ENCODE measurements at regions not wholly inside any gene's neighbourhood (a gene's known extent, or its start where the extent isn't known, plus 50 kb on each side); places are given as distances from the start of the nearest gene placed in this dataset.

DNA sequence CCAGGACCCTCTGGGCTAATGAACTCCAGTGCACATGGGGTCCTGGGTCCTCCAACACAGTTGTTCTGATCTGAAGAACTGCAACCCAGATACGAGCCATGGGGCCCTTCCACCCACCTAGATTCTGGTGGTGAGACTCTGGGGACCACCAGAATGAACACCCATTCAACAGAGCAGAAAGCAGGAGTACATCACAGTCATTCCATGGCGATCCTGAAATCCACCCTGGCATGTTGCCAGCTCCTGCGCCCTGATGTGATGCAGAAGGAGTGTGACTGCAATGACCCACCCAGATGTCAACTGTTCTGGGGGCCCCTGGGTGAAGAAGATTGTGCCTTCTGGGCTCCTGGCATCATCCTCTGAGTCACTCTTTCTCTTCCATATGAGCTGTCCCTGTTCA lies 211.6 kb downstream of the KIF26A start:
- H3K36me3 ChIP-seq (ENCODE audit: control insufficient read depth in 4 of 4, insufficient read depth in 3 of 4, low read depth in 1 of 4, low read length in 3 of 4) = no peaks in the 10 kb centered on the region
- peaks cover 0 to 2% (median 0%) of the 10 kb centered on the region in 4 donors for H3K27me3 ChIP-seq (ENCODE audit: control insufficient read depth in 4 of 4, insufficient read depth in 4 of 4, low read length in 3 of 4)
- H3K9ac ChIP-seq (ENCODE audit: low read depth in 1 of 2, low read length in 2 of 2) = no peak overlapping the region
- H3K4me3 ChIP-seq (ENCODE audit: low read depth in 1 of 3, low read length in 3 of 3) = no peak overlapping the region
- H3K9me3 ChIP-seq (ENCODE audit: control insufficient read depth in 4 of 4, low read length in 3 of 4) = no peaks in the 10 kb centered on the region
- 89% methylated on average over 3 of the region's 3 CpGs for WGBS
- TF ChIP-seq, protein P1, sequence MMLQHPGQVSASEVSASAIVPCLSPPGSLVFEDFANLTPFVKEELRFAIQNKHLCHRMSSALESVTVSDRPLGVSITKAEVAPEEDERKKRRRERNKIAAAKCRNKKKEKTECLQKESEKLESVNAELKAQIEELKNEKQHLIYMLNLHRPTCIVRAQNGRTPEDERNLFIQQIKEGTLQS (IDR thresholded peaks at IDR 0.05) = no peak
- TF ChIP-seq EGR1 (IDR thresholded peaks at IDR 0.05; ENCODE audit: low read depth in 2 of 2) (no peak), TAF1 (conservative IDR thresholded peaks at IDR 0.05) (no peak), JUND (IDR thresholded peaks at IDR 0.05) (no peak), HNF4A (conservative IDR thresholded peaks at IDR 0.05) (no peak), HNF4G (IDR thresholded peaks at IDR 0.05) (no peak), YY1 (IDR thresholded peaks at IDR 0.05) (no peak), NR2F2 (IDR thresholded peaks at IDR 0.05) (no peak), GABPA (IDR thresholded peaks at IDR 0.05 in 1 of 2, conservative IDR thresholded peaks at IDR 0.05 in 1 of 2) (no peak)
- TF ChIP-seq, protein P2, sequence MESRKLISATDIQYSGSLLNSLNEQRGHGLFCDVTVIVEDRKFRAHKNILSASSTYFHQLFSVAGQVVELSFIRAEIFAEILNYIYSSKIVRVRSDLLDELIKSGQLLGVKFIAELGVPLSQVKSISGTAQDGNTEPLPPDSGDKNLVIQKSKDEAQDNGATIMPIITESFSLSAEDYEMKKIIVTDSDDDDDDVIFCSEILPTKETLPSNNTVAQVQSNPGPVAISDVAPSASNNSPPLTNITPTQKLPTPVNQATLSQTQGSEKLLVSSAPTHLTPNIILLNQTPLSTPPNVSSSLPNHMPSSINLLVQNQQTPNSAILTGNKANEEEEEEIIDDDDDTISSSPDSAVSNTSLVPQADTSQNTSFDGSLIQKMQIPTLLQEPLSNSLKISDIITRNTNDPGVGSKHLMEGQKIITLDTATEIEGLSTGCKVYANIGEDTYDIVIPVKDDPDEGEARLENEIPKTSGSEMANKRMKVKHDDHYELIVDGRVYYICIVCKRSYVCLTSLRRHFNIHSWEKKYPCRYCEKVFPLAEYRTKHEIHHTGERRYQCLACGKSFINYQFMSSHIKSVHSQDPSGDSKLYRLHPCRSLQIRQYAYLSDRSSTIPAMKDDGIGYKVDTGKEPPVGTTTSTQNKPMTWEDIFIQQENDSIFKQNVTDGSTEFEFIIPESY (IDR thresholded peaks at IDR 0.05) = no peak
- TF ChIP-seq, protein P3, sequence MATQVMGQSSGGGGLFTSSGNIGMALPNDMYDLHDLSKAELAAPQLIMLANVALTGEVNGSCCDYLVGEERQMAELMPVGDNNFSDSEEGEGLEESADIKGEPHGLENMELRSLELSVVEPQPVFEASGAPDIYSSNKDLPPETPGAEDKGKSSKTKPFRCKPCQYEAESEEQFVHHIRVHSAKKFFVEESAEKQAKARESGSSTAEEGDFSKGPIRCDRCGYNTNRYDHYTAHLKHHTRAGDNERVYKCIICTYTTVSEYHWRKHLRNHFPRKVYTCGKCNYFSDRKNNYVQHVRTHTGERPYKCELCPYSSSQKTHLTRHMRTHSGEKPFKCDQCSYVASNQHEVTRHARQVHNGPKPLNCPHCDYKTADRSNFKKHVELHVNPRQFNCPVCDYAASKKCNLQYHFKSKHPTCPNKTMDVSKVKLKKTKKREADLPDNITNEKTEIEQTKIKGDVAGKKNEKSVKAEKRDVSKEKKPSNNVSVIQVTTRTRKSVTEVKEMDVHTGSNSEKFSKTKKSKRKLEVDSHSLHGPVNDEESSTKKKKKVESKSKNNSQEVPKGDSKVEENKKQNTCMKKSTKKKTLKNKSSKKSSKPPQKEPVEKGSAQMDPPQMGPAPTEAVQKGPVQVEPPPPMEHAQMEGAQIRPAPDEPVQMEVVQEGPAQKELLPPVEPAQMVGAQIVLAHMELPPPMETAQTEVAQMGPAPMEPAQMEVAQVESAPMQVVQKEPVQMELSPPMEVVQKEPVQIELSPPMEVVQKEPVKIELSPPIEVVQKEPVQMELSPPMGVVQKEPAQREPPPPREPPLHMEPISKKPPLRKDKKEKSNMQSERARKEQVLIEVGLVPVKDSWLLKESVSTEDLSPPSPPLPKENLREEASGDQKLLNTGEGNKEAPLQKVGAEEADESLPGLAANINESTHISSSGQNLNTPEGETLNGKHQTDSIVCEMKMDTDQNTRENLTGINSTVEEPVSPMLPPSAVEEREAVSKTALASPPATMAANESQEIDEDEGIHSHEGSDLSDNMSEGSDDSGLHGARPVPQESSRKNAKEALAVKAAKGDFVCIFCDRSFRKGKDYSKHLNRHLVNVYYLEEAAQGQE (IDR thresholded peaks at IDR 0.05) = no peak
- TF ChIP-seq, protein P4, sequence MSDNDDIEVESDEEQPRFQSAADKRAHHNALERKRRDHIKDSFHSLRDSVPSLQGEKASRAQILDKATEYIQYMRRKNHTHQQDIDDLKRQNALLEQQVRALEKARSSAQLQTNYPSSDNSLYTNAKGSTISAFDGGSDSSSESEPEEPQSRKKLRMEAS (IDR thresholded peaks at IDR 0.05) = no peak
- no peaks in the 10 kb centered on the region for H3K4me1 ChIP-seq (ENCODE audit: control insufficient read depth in 4 of 4, insufficient read depth in 4 of 4, low read length in 3 of 4)
- H3K27ac ChIP-seq (ENCODE audit: low read depth in 1 of 2, low read length in 2 of 2) = no peak overlapping the region
- no peak for DNase-seq (ENCODE audit: low spot score)

DNA sequence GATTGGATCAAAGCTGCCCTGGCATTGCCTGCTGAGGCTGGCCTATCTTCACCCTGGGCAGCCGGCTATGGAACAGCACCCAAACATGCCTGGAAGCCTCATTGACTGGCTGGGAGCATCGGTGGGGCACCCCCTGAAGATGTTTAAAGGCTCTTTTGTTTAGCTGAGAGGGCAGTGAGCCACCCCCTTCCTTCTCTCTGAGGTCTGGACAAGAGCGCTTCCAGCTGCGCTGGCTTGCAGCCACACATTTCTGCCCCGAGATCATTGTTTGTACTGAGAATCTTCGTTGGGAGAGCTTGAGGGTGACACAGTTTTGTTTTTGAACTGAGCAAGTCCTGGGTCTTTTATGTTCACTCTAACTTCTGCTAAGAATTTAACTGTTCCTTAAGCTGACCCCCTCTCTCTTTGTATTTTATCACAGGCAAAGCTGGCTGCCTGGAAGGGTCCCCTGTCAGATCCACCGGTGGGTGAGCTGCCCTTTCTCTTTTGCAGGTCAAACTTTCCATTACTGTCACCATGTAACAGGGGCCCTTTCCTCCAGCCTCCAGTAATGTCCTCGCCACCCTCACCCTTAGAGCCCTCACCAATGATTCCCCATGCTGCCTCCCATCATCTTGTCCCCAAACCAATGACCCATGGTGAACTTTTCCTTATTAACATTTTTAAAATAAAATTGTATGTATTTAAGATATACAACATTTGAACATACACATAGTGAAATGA lies 212.2 kb downstream of the KIF26A start:
- Histone ChIP-seq H3K36me3 (ENCODE audit: control insufficient read depth in 4 of 4, insufficient read depth in 3 of 4, low read depth in 1 of 4, low read length in 3 of 4) (no peaks in the 10 kb centered on the region), H3K27ac (ENCODE audit: low read depth in 1 of 2, low read length in 2 of 2) (no peak overlapping the region), H3K27me3 (ENCODE audit: control insufficient read depth in 4 of 4, insufficient read depth in 4 of 4, low read length in 3 of 4) (no peaks in the 10 kb centered on the region), H3K9ac (ENCODE audit: low read depth in 1 of 2, low read length in 2 of 2) (no peak overlapping the region), H3K4me3 (ENCODE audit: low read depth in 1 of 3, low read length in 3 of 3) (no peak overlapping the region), H3K9me3 (ENCODE audit: control insufficient read depth in 4 of 4, low read length in 3 of 4) (no peaks in the 10 kb centered on the region), H3K4me1 (ENCODE audit: control insufficient read depth in 4 of 4, insufficient read depth in 4 of 4, low read length in 3 of 4) (no peaks in the 10 kb centered on the region)
- 61% methylated on average over 8 of the region's 8 CpGs for WGBS
- no peak for TF ChIP-seq GABPA (IDR thresholded peaks at IDR 0.05 in 1 of 2, conservative IDR thresholded peaks at IDR 0.05 in 1 of 2)
- TF ChIP-seq, protein P3 (IDR thresholded peaks at IDR 0.05) = no peak
- TF ChIP-seq TAF1 (conservative IDR thresholded peaks at IDR 0.05) = no peak
- no peak for TF ChIP-seq HNF4G (IDR thresholded peaks at IDR 0.05)
- no peak for DNase-seq (ENCODE audit: low spot score)
